Brain pericyte (primary cell): ENCODE measurements at regions not wholly inside any gene's neighbourhood (a gene's known extent, or its start where the extent isn't known, plus 50 kb on each side); places are given as distances from the start of the nearest gene placed in this dataset.

Experiments
- DNase-seq: peaks from one replicate; pipeline ENCODE4 v3.0.0-alpha.2; 2012; ENCODE audit warnings: low read depth, low spot score

DNA sequence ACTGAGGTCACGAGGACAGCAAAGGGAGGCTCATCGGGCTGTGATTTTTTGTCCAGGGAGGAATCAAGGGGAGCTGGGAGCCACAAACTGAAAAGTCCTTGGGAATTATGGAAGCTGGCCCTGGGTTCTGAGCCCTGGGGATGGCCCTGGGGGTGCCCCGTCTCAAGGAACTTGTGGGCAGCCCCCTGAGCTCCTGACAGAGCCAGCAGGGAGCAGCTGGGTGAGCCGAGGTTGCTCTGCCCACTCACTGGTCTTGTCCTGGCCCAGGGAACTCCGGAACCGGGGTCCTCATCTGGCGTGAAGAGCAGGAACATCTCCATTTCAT lies 61.3 kb upstream of the HDAC4 start:
- no peak for DNase-seq

- DNase-seq, result peak; percentile 60
These were observed 60.7 kb upstream of the HDAC4 start for GRCh38 chr2:239461291-239462190.

DNA sequence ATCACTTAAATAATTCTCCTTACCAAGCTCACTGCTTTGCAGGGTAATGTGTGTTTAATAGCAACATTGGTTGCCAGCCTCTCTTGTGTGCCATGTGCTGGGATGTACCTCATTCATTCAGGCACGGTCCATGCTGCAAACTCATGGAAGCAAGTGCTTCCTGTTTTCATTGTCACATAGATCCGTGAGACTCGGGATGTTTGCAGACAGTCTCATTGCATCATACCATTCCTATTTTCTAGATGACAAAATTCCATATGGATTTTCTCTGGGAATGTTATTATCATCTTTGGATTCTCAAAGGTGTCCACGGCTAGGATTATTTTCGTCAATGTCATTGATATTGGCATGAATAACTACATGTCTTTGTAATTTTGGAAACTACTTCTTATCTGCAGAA lies 60.0 kb upstream of the HDAC4 start:
- DNase-seq, result no peak

GRCh38 chr2:239459606-239460005 lies 58.8 kb upstream of the HDAC4 start:
- DNase-seq, result no peak

GRCh38 chr2:239459056-239459455 lies 58.2 kb upstream of the HDAC4 start:
- no peak for DNase-seq

GRCh38 chr2:239457586-239458445 lies 57.0 kb upstream of the HDAC4 start:
- no peak for DNase-seq

DNA sequence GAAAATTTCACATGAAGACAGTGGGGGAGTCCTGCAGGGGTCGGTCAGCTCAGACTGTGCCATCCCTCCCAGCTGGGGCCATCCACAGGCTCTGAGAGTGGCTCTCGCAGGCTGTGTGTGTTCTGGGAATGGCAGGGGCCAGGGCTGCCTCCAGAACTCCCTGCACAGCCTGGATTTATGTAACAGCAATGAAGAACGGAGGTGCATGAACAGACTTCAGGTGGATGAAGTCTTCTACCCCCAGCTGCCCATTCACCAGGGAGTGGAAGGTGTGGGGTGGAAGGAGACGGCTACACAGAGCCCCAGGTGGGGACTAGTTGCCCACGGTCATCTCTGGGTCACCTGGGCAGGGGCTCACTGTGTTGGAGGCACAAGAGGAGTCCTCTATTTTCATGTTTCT lies 56.1 kb upstream of the HDAC4 start:
- DNase-seq, result no peak

DNA sequence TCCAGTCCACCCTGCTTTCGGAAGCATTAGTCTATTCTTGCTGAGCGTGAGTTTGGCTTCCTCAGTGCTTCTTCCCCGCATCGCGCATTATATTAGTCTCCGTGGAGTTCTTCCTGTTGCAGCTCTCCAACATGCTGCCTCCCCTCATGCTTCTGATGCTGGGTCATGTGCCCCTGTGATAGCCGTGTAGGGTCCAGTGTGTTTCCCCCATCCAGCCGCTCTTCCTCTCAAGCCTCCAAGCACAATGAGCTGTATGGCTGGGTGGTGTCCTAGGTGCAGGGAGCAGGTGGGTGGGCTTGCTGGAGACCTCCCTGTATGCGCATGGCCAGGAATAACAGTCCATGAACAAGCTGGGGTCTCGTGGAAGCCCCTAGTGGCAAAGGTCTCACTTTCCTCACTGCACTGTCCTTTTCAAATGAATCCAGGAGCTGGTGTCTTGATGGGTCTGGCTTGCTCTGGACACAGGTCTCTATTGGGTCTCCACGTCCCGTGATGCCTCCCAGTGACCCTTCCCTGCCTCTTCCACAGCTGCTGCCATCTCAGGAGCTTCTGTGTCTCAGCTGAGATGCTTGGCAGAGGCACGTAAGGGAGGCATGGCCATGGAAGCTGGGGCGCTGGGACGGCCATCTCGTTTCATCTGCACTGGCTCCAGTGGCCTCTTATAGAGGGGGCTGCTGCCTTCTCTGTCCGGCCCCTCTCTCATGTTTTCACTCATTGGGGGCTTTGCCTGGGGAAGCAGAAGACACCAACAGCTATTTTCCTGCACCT lies 54.8 kb upstream of the HDAC4 start:
- DNase-seq, result no peak

GRCh38 chr2:239454507-239454906 lies 53.7 kb upstream of the HDAC4 start:
- DNase-seq, result no peak
